ACC112 (cell line): ENCODE measurements at regions not wholly inside any gene's neighbourhood (a gene's known extent, or its start where the extent isn't known, plus 50 kb on each side); places are given as distances from the start of the nearest gene placed in this dataset.

Source experiments
- H2AFZ ChIP-seq: fragments of 200-600 bp; sonication (generic); one replicate; pipeline ENCODE4 v1.6.0; 2017; ENCODE audit warnings: antibody characterized with exemption, low read length; ENCODE audit not compliant: unreplicated experiment
- H3K27ac ChIP-seq: fragments of 200-600 bp; sonication (generic); 2 replicates; pipeline ENCODE4 v1.5.1; 2014; ENCODE audit warnings: low read depth, mild to moderate bottlenecking, antibody characterized with exemption, low read length, moderate library complexity
- H3K27me3 ChIP-seq: fragments of 200-600 bp; sonication (generic); 2 replicates; pipeline ENCODE4 v1.6.1; 2014; ENCODE audit warnings: mild to moderate bottlenecking, antibody characterized with exemption, low read length, moderate library complexity, mixed read lengths; ENCODE audit not compliant: insufficient read depth
- H3K36me3 ChIP-seq: fragments of 200-600 bp; sonication (generic); 2 replicates; pipeline ENCODE4 v1.6.1; 2016; ENCODE audit warnings: mild to moderate bottlenecking, antibody characterized with exemption, low read length, moderate library complexity, mixed read lengths; ENCODE audit not compliant: insufficient read depth
- H3K4me1 ChIP-seq: fragments of 200-600 bp; sonication (generic); one replicate; pipeline ENCODE4 v1.6.1; 2016; ENCODE audit warnings: low read length, mixed read lengths; ENCODE audit not compliant: insufficient read depth, unreplicated experiment, control insufficient read depth
- H3K4me3 ChIP-seq: fragments of 200-600 bp; sonication (generic); 2 replicates; pipeline ENCODE4 v1.5.1; 2014; ENCODE audit warnings: mild to moderate bottlenecking, low read depth, low read length
- H3K79me2 ChIP-seq: fragments of 200-600 bp; sonication (generic); one replicate; pipeline ENCODE4 v1.6.0; 2016; ENCODE audit warnings: low read length; ENCODE audit not compliant: control insufficient read depth, unreplicated experiment, insufficient read depth

- Histone ChIP-seq H2AFZ (no peak overlapping the region), H3K27ac (no peak overlapping the region), H3K36me3 (no peaks in the 10 kb centered on the region), H3K79me2 (no peaks in the 10 kb centered on the region), H3K4me1 (no peaks in the 10 kb centered on the region), H3K4me3 (no peak overlapping the region), H3K27me3 (no peaks in the 10 kb centered on the region)
Measured at GRCh38 chr12:83472772-83473171, 786.1 kb downstream of the TMTC2 start.

GRCh38 chr12:83472350-83472749 lies 785.6 kb downstream of the TMTC2 start:
- Histone ChIP-seq H3K27ac (no peak overlapping the region), H2AFZ (no peak overlapping the region), H3K4me1 (no peaks in the 10 kb centered on the region), H3K27me3 (no peaks in the 10 kb centered on the region), H3K36me3 (no peaks in the 10 kb centered on the region), H3K4me3 (no peak overlapping the region), H3K79me2 (no peaks in the 10 kb centered on the region)

- Histone ChIP-seq H3K27me3 (no peaks in the 10 kb centered on the region), H3K27ac (no peak overlapping the region), H2AFZ (no peak overlapping the region), H3K36me3 (no peaks in the 10 kb centered on the region), H3K79me2 (no peaks in the 10 kb centered on the region), H3K4me1 (no peaks in the 10 kb centered on the region), H3K4me3 (no peak overlapping the region)
Measured at GRCh38 chr12:83471341-83471740, 784.6 kb downstream of the TMTC2 start.

GRCh38 chr12:83470749-83471148 lies 784.0 kb downstream of the TMTC2 start:
- H3K27me3 ChIP-seq = no peaks in the 10 kb centered on the region
- H2AFZ ChIP-seq = no peak overlapping the region
- no peak overlapping the region for H3K4me3 ChIP-seq
- no peaks in the 10 kb centered on the region for H3K36me3 ChIP-seq
- no peak overlapping the region for H3K27ac ChIP-seq
- no peaks in the 10 kb centered on the region for H3K4me1 ChIP-seq
- H3K79me2 ChIP-seq = no peaks in the 10 kb centered on the region

- Histone ChIP-seq H2AFZ (no peak overlapping the region), H3K36me3 (no peaks in the 10 kb centered on the region), H3K4me3 (no peak overlapping the region), H3K27me3 (no peaks in the 10 kb centered on the region), H3K27ac (no peak overlapping the region), H3K4me1 (no peaks in the 10 kb centered on the region), H3K79me2 (no peaks in the 10 kb centered on the region)
Measured at GRCh38 chr12:83468988-83469908, 782.5 kb downstream of the TMTC2 start.

- Histone ChIP-seq H3K27me3 (no peaks in the 10 kb centered on the region), H3K79me2 (no peaks in the 10 kb centered on the region), H3K4me1 (no peaks in the 10 kb centered on the region), H2AFZ (no peak overlapping the region), H3K36me3 (no peaks in the 10 kb centered on the region), H3K4me3 (no peak overlapping the region), H3K27ac (no peak overlapping the region)
Measured at GRCh38 chr12:83465632-83466031, 778.9 kb downstream of the TMTC2 start.

GRCh38 chr12:83462419-83462818 lies 775.7 kb downstream of the TMTC2 start:
- H3K4me3 ChIP-seq = no peak overlapping the region
- H2AFZ ChIP-seq = no peak overlapping the region
- no peaks in the 10 kb centered on the region for H3K36me3 ChIP-seq
- no peaks in the 10 kb centered on the region for H3K4me1 ChIP-seq
- no peaks in the 10 kb centered on the region for H3K27me3 ChIP-seq
- H3K27ac ChIP-seq = no peak overlapping the region
- H3K79me2 ChIP-seq = no peaks in the 10 kb centered on the region

GRCh38 chr12:83461336-83461935 lies 774.7 kb downstream of the TMTC2 start:
- Histone ChIP-seq H2AFZ (no peak overlapping the region), H3K36me3 (no peaks in the 10 kb centered on the region), H3K27ac (no peak overlapping the region), H3K27me3 (no peaks in the 10 kb centered on the region), H3K79me2 (no peaks in the 10 kb centered on the region), H3K4me3 (no peak overlapping the region), H3K4me1 (no peaks in the 10 kb centered on the region)

GRCh38 chr12:83451189-83451588 lies 764.5 kb downstream of the TMTC2 start:
- Histone ChIP-seq H3K27me3 (no peaks in the 10 kb centered on the region), H3K4me1 (no peaks in the 10 kb centered on the region), H3K79me2 (no peaks in the 10 kb centered on the region), H2AFZ (no peak overlapping the region), H3K27ac (no peak overlapping the region), H3K4me3 (no peak overlapping the region), H3K36me3 (no peaks in the 10 kb centered on the region)

- Histone ChIP-seq H3K4me3 (no peak overlapping the region), H2AFZ (no peak overlapping the region), H3K36me3 (no peaks in the 10 kb centered on the region), H3K4me1 (no peaks in the 10 kb centered on the region), H3K27ac (no peak overlapping the region), H3K27me3 (no peaks in the 10 kb centered on the region), H3K79me2 (no peaks in the 10 kb centered on the region)
Measured at GRCh38 chr12:83434600-83434999, 747.9 kb downstream of the TMTC2 start.

GRCh38 chr12:83432176-83432719 lies 745.5 kb downstream of the TMTC2 start:
- H3K79me2 ChIP-seq = no peaks in the 10 kb centered on the region
- no peak overlapping the region for H2AFZ ChIP-seq

More at GRCh38 chr12:83432176-83432719, 745.5 kb downstream of the TMTC2 start:
- Histone ChIP-seq H3K4me1 (no peaks in the 10 kb centered on the region), H3K36me3 (no peaks in the 10 kb centered on the region), H3K27me3 (no peaks in the 10 kb centered on the region), H3K27ac (no peak overlapping the region), H3K4me3 (no peak overlapping the region)
